ENCODE measurements at regions not wholly inside any gene's neighbourhood (a gene's known extent, or its start where the extent isn't known, plus 50 kb on each side); places are given as distances from the start of the nearest gene placed in this dataset.

DNA sequence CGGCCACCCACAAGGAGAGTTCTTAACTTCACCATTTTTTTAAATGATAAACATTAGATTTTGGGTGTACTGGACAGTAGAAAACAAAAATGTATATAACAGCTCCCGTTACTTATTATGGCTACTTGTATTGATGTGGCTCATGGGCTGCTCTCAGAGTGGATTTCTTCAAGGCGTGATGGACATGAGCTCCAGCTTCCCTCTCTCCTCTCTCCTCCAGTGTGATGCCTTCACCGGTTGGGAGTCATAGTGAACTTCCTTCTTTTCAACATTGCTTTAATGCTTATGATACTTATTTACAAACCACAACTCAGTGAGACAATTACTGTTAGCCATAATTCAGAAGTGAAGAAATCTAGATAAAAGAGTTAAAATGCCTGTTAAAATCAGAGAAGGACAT is 515.2 kb downstream of the RNF144A start (continued):
- TF ChIP-seq, protein P1, sequence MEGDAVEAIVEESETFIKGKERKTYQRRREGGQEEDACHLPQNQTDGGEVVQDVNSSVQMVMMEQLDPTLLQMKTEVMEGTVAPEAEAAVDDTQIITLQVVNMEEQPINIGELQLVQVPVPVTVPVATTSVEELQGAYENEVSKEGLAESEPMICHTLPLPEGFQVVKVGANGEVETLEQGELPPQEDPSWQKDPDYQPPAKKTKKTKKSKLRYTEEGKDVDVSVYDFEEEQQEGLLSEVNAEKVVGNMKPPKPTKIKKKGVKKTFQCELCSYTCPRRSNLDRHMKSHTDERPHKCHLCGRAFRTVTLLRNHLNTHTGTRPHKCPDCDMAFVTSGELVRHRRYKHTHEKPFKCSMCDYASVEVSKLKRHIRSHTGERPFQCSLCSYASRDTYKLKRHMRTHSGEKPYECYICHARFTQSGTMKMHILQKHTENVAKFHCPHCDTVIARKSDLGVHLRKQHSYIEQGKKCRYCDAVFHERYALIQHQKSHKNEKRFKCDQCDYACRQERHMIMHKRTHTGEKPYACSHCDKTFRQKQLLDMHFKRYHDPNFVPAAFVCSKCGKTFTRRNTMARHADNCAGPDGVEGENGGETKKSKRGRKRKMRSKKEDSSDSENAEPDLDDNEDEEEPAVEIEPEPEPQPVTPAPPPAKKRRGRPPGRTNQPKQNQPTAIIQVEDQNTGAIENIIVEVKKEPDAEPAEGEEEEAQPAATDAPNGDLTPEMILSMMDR (IDR thresholded peaks at IDR 0.05; ENCODE audit: low read depth, low read length, missing input control): no peak
- TF ChIP-seq HNF4G (IDR thresholded peaks at IDR 0.05): no peak

DNA sequence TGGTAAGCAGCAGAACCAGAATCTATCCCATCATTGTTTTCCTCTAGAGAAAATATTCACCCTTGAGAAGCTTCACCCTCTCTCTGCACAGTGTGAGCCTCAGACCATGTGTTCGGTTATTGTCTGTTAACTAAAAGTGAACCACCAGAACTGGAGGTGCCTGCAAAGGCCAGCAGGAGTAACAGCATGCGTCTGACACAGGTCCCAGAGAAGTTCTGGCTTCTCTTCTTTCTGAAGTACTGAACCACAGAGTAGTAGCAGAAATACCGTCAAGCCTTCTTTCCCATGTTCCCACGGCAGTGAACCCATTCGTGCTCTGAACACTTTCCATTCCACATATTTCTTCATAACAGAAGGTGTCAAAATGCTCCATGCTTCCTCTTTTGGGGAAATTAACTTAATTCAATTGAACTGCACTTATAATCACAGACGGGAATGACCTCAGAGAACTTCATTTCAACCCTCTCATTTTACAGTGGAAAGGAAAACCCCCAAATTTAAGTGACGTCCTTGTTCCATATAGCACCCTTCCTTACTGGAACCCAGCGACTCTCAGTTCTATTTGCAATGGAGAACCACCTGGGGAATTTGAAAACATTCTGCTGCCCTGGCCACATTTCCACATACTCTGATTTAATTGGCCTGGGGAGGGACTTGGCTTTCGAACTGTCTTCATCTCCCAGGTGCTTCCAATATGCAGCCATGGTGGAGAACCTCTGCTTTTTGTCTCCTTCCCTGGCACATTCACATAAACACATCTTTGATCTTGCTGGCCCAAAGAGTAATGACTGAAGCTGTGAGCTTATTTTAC is 519.1 kb downstream of the RNF144A start:
- no peak overlapping the region for H3K9ac ChIP-seq (ENCODE audit: low read depth in 1 of 2, low read length in 2 of 2)
- H3K36me3 ChIP-seq (ENCODE audit: control insufficient read depth in 4 of 4, insufficient read depth in 3 of 4, low read depth in 1 of 4, low read length in 3 of 4): no peaks in the 10 kb centered on the region
- no peak overlapping the region for H3K27ac ChIP-seq (ENCODE audit: low read depth in 1 of 2, low read length in 2 of 2)
- H3K9me3 ChIP-seq (ENCODE audit: control insufficient read depth in 4 of 4, low read length in 3 of 4): peaks cover 2 to 15% (median 6%) of the 10 kb centered on the region in 4 donors
- TF ChIP-seq TAF1 (conservative IDR thresholded peaks at IDR 0.05) (no peak), GABPA (IDR thresholded peaks at IDR 0.05 in 1 of 2, conservative IDR thresholded peaks at IDR 0.05 in 1 of 2) (no peak)
- no peak overlapping the region for H3K4me3 ChIP-seq (ENCODE audit: low read depth in 1 of 3, low read length in 3 of 3)
- no peak for DNase-seq (ENCODE audit: low spot score)
- peaks cover 0 to 2% (median 0%) of the 10 kb centered on the region in 4 donors for H3K27me3 ChIP-seq (ENCODE audit: control insufficient read depth in 4 of 4, insufficient read depth in 4 of 4, low read length in 3 of 4)
- WGBS: 80% methylated on average over 9 of the region's 9 CpGs
- peaks cover 0 to 2% (median under 1%) of the 10 kb centered on the region in 4 donors for H3K4me1 ChIP-seq (ENCODE audit: control insufficient read depth in 4 of 4, insufficient read depth in 4 of 4, low read length in 3 of 4)

DNA sequence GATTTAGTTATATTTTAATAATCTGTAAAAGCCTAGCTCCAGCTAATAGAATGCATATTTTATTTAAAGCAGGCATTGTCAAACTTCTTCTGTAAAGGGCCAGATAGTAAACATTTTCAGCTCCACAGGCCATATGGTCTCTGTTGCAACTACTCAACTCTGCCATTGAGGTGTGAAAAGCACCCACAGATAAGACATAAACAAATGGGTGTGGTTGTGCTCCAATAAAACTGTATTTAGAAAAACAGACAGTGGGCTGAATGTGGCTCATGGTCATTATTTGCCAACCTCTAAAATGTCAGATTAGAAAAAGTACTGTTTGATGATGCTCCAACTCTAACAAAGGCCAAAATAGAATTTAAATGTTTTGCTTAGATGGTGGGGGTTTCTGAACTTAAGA is 519.9 kb downstream of the RNF144A start:
- peaks cover 0 to 2% (median 0%) of the 10 kb centered on the region in 4 donors for H3K27me3 ChIP-seq (ENCODE audit: control insufficient read depth in 4 of 4, insufficient read depth in 4 of 4, low read length in 3 of 4)
- H3K4me3 ChIP-seq (ENCODE audit: low read depth in 1 of 3, low read length in 3 of 3): no peak overlapping the region
- H3K9me3 ChIP-seq (ENCODE audit: control insufficient read depth in 4 of 4, low read length in 3 of 4): peaks cover 2 to 15% (median 6%) of the 10 kb centered on the region in 4 donors
- no peak for DNase-seq (ENCODE audit: low spot score)
- TF ChIP-seq, protein P1 (IDR thresholded peaks at IDR 0.05; ENCODE audit: low read depth, low read length, missing input control): no peak
- TF ChIP-seq HNF4A (conservative IDR thresholded peaks at IDR 0.05) (no peak), TAF1 (conservative IDR thresholded peaks at IDR 0.05) (no peak), FOXA2 (IDR thresholded peaks at IDR 0.05) (no peak), GABPA (IDR thresholded peaks at IDR 0.05 in 1 of 2, conservative IDR thresholded peaks at IDR 0.05 in 1 of 2) (no peak), NR2F2 (IDR thresholded peaks at IDR 0.05) (no peak), SP1 (IDR thresholded peaks at IDR 0.05) (no peak), FOXA1 (IDR thresholded peaks at IDR 0.05) (no peak), RXRA (IDR thresholded peaks at IDR 0.05) (no peak)
- TF ChIP-seq, protein P2, sequence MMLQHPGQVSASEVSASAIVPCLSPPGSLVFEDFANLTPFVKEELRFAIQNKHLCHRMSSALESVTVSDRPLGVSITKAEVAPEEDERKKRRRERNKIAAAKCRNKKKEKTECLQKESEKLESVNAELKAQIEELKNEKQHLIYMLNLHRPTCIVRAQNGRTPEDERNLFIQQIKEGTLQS (IDR thresholded peaks at IDR 0.05): no peak
- TF ChIP-seq, protein P3, sequence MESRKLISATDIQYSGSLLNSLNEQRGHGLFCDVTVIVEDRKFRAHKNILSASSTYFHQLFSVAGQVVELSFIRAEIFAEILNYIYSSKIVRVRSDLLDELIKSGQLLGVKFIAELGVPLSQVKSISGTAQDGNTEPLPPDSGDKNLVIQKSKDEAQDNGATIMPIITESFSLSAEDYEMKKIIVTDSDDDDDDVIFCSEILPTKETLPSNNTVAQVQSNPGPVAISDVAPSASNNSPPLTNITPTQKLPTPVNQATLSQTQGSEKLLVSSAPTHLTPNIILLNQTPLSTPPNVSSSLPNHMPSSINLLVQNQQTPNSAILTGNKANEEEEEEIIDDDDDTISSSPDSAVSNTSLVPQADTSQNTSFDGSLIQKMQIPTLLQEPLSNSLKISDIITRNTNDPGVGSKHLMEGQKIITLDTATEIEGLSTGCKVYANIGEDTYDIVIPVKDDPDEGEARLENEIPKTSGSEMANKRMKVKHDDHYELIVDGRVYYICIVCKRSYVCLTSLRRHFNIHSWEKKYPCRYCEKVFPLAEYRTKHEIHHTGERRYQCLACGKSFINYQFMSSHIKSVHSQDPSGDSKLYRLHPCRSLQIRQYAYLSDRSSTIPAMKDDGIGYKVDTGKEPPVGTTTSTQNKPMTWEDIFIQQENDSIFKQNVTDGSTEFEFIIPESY (IDR thresholded peaks at IDR 0.05): no peak
- no peak overlapping the region for H3K27ac ChIP-seq (ENCODE audit: low read depth in 1 of 2, low read length in 2 of 2)
- no peaks in the 10 kb centered on the region for H3K36me3 ChIP-seq (ENCODE audit: control insufficient read depth in 4 of 4, insufficient read depth in 3 of 4, low read depth in 1 of 4, low read length in 3 of 4)
- H3K4me1 ChIP-seq (ENCODE audit: control insufficient read depth in 4 of 4, insufficient read depth in 4 of 4, low read length in 3 of 4): no peaks in the 10 kb centered on the region
- no peak overlapping the region for H3K9ac ChIP-seq (ENCODE audit: low read depth in 1 of 2, low read length in 2 of 2)
